ENCODE measurements at regions not wholly inside any gene's neighbourhood (a gene's known extent, or its start where the extent isn't known, plus 50 kb on each side); places are given as distances from the start of the nearest gene placed in this dataset.

DNA sequence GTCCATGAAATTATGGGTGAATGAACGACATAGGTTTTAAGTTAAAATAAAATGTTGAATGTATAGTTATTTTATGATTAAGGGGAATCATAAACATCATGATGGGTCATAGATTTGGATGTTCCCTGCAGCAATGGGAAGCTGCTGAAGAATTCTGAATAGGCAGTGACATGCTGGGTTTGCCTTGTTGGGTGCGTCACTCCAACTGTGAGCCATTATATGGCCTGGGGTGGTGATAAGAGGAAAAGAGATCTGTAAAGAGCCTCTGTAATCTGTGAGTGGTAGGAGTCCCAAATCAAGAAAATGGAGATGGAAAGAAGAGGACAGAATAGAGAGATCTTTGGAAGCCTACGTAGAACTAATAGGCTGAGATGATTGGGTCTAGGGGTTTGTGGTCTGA lies 58.1 kb upstream of the GPR26 start:
- TF ChIP-seq ZFP3 (CRISPR knock-in tag; IDR thresholded peaks at IDR 0.05) (no peak), OSR1 (CRISPR knock-in tag; IDR thresholded peaks at IDR 0.05) (no peak), CSDC2 (CRISPR knock-in tag; IDR thresholded peaks at IDR 0.05) (no peak), ESRRG (CRISPR knock-in tag; IDR thresholded peaks at IDR 0.05) (no peak)
- TF ChIP-seq, protein P1, sequence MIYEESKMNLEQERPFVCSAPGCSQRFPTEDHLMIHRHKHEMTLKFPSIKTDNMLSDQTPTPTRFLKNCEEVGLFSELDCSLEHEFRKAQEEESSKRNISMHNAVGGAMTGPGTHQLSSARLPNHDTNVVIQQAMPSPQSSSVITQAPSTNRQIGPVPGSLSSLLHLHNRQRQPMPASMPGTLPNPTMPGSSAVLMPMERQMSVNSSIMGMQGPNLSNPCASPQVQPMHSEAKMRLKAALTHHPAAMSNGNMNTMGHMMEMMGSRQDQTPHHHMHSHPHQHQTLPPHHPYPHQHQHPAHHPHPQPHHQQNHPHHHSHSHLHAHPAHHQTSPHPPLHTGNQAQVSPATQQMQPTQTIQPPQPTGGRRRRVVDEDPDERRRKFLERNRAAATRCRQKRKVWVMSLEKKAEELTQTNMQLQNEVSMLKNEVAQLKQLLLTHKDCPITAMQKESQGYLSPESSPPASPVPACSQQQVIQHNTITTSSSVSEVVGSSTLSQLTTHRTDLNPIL (CRISPR knock-in tag; IDR thresholded peaks at IDR 0.05; ENCODE audit: low read depth): no peak
- TF ChIP-seq, protein P2, sequence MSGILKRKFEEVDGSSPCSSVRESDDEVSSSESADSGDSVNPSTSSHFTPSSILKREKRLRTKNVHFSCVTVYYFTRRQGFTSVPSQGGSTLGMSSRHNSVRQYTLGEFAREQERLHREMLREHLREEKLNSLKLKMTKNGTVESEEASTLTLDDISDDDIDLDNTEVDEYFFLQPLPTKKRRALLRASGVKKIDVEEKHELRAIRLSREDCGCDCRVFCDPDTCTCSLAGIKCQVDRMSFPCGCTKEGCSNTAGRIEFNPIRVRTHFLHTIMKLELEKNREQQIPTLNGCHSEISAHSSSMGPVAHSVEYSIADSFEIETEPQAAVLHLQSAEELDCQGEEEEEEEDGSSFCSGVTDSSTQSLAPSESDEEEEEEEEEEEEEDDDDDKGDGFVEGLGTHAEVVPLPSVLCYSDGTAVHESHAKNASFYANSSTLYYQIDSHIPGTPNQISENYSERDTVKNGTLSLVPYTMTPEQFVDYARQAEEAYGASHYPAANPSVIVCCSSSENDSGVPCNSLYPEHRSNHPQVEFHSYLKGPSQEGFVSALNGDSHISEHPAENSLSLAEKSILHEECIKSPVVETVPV (CRISPR knock-in tag; IDR thresholded peaks at IDR 0.05): no peak
- TF ChIP-seq, protein P3, sequence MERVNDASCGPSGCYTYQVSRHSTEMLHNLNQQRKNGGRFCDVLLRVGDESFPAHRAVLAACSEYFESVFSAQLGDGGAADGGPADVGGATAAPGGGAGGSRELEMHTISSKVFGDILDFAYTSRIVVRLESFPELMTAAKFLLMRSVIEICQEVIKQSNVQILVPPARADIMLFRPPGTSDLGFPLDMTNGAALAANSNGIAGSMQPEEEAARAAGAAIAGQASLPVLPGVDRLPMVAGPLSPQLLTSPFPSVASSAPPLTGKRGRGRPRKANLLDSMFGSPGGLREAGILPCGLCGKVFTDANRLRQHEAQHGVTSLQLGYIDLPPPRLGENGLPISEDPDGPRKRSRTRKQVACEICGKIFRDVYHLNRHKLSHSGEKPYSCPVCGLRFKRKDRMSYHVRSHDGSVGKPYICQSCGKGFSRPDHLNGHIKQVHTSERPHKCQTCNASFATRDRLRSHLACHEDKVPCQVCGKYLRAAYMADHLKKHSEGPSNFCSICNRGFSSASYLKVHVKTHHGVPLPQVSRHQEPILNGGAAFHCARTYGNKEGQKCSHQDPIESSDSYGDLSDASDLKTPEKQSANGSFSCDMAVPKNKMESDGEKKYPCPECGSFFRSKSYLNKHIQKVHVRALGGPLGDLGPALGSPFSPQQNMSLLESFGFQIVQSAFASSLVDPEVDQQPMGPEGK (CRISPR knock-in tag; IDR thresholded peaks at IDR 0.05; ENCODE audit: borderline replicate concordance): no peak

All from SK-N-SH treated with all-trans-retinoic acid at 6 μM for 48 hours (cell line).